ENCODE measurements at regions not wholly inside any gene's neighbourhood (a gene's known extent, or its start where the extent isn't known, plus 50 kb on each side); places are given as distances from the start of the nearest gene placed in this dataset.
"Not testable (repeated sequence)": the region's sequence is repeated elsewhere in the genome, so short reads cannot be mapped to it uniquely, and the experiment has no call there.

DNA sequence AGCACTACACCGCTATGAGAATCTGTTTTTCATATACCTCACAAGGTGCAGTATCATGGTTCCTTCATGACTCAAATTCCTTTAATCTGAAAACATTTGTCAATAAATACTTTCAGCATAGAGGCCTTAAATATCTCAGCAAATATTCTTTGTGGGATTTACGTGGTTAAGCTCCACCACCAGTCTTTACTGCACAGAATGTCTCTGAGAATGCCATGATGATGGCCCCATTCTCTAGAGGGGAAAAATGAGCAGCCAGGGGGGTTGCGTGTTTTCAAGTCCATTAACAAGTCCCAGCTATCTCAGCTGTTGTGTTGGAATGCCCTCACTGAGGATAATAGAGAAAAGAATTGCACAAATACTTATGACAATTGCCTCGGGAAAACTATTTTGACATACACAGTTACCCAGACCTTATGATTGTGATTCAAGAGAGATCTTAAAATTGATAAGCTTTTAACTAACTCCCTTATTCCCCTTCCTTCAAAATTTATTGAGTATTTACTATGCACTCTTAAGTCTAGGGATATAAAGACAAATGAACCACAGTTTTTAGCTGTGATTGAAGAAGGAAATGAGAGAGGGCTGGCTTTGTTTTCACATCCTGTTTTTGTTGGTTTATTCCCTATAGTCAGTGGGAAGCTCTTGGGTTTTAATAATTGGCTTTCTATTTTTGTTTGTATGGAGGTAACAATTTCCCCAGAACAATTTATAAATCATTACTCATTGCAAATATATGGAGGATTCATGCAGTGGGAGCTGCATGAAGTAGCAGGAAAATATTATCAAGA is 176.5 kb upstream of the VWC2 start:
- DNase-seq, result no peak

DNA sequence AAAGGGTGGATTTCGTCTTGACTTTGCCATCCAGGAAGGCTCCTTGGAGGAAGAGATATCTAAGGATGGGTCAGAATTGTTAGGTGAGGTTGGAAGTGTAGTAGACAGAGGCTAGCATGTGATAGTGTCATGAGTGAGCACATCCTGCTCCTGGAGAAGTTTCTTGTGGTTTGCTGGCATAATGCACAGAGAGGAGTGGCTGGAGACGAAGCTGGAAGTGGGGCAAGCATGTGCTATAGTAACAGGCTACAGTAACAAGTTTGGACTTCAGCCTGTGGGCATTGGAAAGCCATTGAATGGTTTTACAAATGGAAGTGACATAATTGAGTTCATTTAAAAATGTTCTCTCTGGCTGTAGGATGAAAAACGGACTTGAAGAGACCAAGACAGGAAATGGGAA is 175.6 kb upstream of the VWC2 start:
- DNase-seq, result no peak

DNA sequence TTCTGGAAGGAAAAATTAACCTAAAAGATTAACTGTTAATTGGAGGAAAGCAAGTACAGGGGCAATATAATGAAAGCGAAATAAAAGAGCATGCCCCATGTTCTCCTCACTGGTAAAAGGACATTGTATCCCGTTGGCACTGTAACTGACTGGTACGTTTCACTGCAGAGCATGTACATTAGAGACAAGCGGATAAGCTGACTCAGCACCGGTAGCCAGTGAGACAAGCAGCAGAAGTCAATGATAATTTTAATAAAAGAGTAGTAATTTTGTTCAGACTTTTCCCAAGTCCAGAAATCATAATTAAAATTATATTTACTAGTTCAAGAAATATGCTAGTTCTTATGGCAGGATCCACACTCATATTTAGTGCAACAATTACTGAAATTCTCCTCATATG is 161.5 kb upstream of the VWC2 start:
- DNase-seq, result no peak

DNA sequence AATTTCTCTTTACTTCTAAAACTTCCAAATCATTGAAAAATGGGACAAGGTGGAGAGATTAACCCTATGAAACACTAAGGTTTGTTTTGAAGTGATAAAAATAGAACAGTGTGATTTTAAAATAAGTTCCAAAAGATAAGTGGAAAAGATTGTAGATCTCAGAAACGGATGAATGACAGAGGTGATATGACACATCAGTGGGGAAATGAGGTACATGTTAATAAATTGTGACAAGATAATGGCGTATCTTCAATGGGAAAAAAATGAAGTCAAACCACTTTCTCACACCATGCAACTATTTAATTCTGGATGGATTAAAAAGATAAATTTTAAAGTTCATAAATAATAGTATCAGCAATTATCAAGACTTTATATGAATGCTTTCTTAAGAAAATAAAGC is 159.7 kb upstream of the VWC2 start:
- DNase-seq, result no peak

DNA sequence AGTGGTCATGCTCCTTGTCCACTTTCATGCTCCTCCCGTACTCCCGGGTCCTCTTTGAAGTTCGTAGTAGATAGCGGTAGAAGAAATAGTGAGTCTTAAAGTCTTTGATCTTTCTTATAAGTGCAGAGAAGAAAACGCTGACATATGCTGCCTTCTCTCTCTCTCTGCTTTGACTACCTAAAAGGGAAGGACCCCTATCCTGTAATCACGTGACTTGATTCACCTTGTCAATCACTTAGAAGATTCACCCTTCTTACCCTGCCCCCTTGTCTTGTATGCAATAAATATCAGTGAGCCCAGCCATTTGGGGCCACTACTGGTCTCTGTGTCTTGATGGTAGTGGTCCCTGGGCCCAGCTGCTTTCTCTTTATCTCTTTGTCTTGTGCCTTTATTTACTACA is 158.5 kb upstream of the VWC2 start:
- DNase-seq, result not testable (repeated sequence)

DNA sequence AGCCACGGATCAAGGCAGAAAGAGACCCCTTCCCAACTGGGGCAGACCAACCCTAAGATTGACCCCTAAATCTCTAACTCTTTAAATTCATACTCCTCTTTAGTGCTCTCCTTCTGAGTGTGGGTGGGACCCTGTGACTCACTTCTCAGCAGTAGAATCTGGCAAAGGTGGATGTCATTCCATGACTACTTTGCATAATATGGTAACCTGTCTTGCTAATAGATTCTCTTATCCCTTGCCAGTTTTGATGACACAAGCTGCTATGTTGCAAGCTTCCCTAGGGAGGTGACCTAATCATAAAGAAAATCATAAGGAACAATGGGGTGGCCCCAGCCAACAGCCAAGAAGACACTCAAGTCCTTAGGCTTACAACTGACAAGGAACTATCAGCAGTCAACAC is 155.4 kb upstream of the VWC2 start:
- no peak for DNase-seq

DNA sequence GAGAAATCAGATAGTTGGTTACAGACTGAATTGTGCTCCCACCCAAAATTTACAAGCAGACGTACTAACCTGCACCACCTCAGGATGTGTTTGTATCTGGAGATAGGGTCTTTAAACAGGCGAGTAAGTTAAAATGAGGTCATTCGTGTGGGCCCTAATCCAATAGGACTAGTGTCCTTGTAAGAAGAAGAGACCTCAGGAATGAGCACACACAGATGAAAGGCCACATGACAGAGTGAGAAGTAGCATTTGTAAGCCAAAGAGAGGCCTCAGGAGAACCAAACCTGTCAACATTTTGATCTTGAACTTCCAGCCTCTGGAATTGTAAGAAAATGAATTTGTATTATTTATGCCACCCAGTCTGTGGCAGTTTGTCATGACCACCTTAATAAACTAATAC is 149.5 kb upstream of the VWC2 start:
- no peak for DNase-seq

DNA sequence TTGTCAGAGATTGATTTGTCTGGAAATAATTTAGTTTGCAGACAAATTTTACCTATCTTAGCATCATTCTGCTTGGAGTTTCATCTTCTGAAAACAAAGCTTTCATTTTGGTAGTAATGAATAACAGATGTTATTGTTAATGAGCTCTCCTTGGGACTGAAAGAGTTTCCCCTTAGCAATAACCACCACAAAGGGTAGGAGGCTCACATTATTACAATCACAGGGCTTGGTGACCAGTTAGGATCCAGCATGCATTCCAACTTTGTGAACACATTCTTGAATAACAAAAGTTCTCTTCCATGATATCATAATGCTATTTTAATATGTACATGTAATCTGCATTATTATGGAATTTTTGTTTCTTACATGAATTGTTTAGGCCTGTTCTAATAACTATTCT is 148.8 kb upstream of the VWC2 start:
- no peak for DNase-seq

DNA sequence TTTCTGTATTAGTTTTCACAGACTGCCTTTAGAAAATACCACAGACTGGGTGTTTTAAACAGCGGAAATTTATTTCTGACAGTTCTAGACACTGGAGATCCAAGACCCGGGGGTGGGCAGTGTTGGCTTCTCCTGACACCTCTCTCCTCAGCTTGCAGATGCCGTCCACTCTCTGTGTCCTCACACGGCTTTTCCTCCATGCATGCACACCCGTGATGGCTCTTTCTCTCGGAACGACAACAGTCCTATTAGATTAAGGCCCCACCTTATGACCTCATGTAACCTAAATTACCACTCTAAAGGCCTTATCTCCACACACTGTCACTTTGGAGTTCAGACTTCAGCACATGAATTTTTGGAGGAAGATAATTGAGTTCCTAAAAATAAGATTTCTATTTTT is 142.9 kb upstream of the VWC2 start:
- no peak for DNase-seq

DNA sequence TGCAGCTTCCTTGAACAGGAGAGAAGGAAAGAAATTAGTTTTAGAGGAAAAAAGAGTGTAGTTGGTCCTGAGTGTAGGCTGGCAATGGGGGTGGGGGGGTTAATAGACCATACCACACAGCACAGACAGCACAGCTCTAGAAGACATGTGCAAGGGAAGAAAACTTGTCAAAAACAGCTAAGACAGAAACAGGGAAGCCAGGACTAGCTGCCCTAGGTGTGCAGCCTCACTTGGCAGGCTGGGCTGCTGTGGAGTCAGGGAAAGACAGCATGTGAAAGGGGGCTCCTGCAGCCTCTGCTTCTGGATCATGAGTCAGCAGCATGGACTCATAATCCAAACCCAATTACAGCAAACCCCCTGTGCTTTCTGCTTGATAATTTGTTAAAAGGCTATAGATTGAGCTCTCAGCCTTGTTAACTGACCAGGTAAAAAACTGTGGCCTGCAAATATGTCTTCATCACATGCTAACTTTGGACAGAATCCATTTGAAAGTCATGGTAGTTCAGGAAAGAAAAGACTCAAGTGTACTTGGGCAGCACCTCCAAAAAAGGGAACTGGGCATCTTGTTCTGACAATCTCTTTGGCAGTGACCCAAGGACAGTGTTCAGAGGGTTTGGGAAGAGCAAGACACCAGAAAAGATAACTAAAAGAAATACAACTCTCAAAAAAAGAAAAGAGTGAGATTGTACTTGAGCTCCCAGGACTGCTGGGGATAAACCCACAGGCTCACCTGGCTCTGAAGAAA is 142.2 kb upstream of the VWC2 start:
- DNase-seq, result no peak

DNA sequence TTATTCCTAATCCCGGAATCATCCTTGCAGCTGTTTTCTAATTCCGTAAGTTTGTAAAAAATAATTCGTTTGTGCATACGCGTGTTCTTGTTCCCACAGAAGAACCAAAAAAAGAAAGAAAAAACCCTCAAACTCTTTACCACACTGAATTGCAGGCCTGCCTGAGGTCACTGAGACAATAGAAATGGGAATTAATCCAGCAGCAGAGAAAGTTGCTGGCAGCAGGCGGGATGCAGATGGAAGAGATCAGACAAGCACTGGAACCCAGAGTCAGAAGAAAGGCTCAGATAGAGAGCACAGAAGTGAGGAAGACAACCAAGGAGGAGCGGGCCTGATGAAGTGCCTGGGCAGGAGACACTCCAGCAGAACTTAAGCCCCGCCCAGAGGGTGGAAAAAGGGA is 141.5 kb upstream of the VWC2 start:
- DNase-seq, result no peak

DNA sequence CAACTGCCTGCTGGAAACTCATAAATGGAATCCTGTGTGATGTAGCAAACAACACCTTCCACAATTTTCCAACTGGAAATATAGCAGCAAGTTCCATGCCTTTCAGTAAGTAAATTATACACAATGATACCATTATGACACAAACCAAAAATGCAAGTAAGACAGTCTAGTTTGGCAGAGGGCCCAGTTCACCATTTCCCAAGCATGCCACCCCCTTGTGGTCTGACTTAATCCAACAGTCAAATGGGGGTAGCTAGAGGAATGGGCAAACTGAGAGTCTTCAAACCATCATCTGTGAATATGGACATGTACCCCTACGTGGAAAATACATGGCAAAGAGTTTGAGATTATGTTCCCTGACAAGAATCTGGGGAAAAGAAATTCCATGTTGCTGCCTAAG is 137.6 kb upstream of the VWC2 start:
- DNase-seq, result no peak

DNA sequence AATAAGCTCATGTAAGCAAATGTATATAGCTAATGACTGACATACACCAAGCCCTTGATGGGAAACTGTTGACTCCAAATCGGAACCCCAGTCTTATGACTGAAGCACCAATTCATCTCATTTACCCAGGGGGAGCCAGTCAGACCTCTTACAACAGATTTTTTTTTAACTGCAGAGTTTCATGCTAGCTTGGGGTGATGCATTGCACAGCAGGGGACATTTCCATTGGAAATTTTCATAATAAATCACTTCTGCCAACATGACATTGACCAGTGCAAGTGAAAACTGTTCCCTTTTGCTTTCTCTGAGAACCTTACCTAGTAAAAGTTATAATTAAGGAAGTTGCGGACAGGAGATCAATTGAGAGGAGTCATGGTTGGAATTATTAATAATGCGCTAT is 137.0 kb upstream of the VWC2 start:
- DNase-seq, result no peak

DNA sequence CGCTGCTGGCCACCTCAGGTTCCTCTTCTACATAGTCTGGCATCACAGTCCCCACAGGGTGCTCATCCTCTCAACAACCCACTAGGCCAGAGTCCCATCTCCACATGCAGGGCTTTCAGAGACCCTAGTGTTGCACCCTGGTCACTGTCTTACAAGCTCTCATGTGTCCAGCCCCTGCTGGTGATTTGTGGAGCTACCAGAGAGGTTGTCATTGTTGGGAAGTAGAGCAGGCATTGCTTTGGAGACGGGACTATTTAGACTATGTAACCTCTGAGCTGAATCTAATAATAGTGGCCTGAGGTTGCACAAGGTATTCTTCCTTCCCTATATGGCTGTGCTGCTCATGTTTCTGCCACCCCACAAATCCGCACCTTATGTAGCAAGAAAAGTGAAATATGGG is 135.3 kb upstream of the VWC2 start:
- no peak for DNase-seq

DNA sequence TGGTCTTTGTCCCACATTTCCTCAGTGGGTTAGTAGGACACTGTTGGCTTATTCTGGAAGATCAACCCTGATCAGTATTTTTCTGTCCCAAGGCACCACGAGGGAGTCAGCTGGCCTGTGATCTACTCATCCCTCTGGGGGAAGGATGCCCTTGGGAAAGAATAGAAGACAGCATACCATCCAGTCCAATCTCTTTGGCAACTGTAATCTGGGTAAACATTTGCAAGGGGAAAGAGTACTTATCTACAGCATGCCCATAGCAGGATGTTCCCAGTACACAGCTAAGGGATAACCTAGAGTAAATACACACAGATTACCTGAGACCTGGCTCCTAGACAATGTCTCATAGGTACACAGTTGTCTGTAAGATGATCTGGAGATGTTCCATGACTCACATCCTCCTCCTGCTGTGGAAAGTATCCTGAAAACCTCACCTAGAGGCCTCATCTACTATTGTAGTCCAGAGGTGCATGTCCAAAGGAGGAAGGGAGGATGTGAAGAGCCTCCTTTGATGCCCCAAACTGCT is 134.3 kb upstream of the VWC2 start:
- DNase-seq, result no peak

DNA sequence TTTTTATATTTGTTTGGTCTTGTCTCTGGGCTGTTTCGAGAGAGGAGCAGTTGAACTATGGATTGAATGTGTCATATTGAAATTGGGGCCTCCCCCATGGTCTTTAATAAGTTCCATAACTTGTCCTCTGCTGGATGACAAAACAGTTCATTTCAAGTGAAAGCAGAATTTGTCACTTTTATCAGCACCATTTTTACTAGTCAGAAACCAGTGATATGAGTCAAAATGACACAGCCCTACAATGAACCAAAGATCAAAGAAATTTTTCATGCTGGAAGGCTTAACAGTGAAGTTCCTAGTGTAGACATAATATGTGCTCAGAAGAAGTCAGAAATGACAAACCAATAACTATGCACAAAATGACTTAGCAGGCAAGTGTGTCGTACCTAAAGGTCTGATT is 133.6 kb upstream of the VWC2 start:
- no peak for DNase-seq

DNA sequence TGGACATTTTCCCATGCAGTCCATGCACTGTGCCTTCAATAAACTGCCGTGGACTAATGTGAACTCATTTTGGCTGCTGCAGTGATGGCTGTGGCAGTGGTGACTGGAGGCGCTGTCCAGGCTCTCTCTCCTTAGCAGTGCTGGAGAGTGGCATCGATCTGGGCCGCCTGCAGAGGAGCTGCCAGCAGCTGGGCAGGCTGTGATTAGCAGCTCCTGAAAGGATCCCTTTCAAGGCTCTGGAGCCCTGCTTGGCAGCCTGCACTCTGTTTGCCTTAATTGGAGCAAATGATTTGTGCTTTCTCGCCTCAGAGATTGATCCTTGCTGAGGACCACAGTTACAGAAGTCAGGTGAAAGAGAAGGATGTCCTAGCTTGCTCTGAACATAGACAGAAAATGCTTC is 130.1 kb upstream of the VWC2 start:
- peak in 45 of 56 donors; percentile 3 to 76 (median 36) for DNase-seq

DNA sequence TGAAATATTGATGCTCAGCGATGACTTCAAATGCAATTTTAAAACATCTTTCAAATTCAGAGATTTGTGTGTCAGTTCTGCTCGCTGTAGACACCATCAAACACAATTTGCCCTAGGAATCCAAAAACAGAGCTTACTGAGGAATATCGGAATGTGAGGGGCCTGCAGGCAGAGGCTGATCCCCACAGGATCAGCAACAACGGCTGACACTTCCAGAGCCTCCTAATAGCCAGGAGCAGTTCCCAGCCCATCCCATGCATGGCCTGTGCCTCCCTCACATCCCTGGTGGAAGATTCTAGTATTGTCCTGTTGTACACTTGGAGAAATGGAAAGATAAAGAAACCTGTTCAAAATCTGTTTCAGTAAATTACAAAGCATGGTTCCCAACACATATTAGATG is 129.7 kb upstream of the VWC2 start:
- DNase-seq, result no peak

DNA sequence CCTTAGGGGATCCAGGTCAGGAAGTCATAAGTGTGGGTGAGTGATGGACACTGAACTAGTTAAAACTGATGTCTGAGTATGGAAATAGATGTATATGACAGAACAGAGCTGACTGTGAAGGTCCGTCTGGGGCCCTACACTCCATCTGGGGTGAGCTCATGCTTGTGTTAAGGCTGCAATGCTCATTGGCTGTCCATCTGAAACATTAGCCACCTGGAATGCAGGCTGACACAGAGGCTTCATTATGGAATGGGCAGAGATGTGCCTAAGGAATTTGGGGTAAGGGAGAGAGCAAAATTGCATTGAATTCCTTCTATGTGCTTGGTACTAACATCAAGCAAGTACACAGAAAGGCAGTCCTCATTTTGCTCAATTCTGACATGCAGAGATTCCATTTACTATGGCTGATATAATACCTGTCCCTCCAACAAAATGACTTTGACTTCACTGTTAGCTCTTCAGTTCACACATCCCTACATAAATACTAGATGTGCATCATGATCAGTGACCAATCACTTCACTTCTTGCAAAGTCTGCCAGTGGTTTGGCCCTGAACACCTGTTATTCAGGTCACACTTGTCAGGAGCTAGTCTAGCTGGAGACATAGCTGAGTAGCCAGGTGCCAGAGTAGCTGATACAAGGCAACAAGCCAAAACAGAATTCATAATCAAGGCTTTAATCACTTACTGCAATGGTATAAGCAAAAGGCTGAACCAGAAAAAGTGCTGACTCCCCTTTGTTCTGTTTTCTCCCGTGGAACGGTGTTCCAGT is 128.9 kb upstream of the VWC2 start:
- DNase-seq, result no peak

DNA sequence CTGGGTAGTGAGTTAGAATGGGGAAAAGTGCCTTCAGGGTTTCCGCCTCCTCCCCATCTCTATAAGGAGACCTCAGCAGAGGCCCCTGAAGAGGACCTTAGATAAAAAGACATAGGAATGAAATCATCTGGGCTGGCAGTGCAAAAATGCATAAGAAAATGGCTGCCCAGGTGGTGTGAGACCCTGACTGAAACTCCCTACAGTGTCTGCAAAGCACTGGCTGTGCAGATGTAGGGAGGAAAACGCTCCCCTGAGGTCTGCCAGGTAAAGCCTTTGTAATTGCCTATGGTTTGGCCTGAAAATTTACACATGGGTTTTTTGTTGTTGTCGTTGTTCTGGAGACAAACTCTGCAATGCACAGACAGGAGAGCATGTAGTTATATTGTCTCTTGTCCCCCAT is 128.1 kb upstream of the VWC2 start:
- DNase-seq, result no peak

DNA sequence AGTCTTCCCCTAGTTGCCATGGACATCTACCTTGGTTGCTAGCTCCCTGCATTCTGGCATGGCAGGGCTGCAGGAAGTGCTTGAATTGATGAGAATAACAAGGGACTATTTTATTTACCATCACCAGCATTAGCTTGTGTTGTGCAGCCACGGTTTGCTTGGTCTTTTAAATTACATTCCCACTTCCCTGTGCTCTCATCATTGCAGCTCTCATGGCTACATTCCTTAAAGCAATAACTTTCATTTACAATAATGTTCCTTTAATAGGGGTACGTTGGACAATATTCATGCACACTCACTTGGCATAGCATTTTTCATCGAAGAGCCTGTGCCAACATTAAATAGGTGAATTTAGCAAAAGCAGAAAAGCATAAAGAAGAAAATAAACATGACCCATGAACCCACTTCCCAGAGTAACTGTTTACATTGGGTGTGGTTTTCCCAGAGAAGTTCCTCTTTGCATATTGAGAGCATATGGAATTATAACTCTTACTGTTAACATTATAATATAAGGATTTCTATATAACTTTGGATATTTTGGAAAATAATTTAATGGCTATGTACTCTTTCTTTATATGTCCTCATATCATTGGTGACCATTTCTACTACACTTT is 113.2 kb upstream of the VWC2 start:
- no peak for DNase-seq

DNA sequence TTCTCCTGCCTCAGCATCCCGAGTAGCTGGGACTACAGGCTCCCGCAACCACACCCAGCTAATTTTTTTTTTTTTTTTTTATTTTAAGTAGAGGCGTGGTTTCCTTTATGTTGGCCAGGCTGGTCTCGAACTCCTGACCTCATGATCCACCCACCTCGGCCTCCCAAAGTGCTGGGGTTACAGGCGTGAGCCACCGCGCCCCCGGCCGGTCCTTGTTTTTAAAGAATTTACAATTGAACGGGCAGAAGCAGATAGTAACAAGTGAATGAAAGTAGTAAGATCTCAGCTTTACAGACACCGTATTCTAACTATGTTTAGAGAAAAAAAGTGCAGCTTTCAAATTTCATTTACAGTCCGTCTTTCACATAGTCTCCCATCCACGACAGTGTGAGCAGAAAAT is 112.5 kb upstream of the VWC2 start:
- no peak for DNase-seq

Data from amygdala (tissue), 56 donors.